Stimulated activated CD8-positive, alpha-beta memory T cell treated with anti-CD3 and anti-CD28 coated beads, Interleukin-15, amount 100 ng/mL, for 1 hour (primary cell): ENCODE measurements at regions not wholly inside any gene's neighbourhood (a gene's known extent, or its start where the extent isn't known, plus 50 kb on each side); places are given as distances from the start of the nearest gene placed in this dataset.
"Not testable (repeated sequence)": the region's sequence is repeated elsewhere in the genome, so short reads cannot be mapped to it uniquely, and the experiment has no call there.

Experiments
- DNase-seq: peaks from one replicate; pipeline ENCODE4 v3.0.0-alpha.2; 2020; ENCODE audit warnings: low read depth

DNA sequence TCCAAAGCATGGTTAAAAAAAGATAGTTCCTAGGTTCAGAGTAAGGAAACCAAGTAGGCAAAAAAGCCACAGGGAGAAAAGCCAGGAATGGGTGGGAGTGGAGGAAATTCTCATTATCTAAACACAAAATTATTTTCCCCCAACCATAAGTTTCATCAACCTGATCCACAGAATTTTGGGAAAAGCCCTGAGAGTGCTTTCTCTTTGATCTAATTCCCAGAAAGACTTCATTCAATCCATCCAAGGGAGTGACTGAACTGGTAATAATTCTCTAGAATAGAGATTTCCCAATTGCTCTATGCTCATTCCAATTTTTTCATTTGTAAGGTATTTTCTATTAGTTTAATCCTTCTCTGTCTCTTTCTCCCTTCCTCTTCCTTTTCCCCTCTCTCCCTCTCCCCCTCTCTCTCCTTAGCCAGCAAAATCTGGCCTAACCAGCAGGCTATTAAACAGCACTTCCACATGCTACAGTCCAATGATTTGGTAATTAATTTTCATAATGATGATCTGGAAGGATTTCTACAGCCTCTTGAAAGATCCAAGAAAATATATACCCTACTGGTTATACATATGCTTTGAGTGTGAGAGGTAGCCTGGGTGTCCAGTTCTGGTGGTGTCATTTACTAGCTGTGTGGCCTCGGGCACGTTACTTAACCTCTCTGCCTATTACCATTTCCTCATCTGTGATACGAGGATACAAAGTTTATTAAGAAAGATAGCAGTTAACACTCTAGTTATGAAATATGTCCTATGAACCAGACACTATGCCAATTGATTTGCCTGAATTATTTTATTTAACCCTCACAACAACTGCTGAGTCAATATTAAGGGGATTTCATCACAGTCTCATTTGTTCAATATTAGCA, 251.5 kb upstream of the RASGEF1B start:
- no peak for DNase-seq

DNA sequence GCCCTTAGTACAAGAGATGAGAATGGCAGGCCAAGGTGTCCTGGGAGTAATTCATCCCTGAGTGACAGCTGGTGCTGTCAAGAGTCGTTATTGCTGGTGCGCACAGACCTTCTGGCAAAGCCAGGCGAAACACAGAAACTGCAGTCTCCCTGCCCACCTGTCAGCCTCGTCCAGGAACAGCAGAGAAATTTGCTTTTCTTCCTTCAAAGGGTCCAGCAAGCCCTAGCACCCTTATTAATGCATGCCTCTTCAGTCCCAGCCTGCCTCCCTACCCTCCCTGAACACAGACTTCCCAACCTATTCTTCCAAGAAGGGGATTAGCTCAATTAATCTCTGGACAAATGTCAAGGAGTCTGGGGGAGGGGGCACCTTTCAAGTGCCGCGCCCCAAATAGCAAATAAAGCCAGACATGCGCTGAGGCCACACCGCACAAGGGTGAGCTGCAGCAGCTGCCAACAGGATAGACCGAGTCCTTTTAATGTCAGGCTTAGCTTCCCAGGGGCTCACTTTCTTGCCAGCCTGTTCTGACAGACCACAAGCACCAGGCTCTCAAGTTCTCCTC, 250.7 kb upstream of the RASGEF1B start:
- no peak for DNase-seq

DNA sequence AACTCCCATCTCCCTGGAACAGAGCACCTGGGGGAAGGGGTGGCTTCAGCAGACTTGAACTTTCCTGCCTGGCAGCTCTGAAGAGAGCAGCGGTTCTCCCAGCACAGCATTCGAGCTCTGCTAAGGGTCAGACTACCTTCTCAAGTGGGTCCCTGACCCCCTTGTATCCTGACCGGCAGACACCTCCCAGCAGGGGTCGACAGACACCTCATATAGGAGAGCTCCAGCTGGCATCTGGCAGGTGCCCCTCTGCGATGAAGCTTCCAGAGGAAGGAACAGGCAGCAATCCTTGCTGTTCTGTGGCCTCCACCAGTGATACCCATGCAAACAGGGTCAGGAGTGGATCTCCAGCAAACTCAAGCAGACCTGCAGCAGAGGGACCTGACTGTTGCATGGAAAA, 244.1 kb upstream of the RASGEF1B start:
- no peak for DNase-seq

DNA sequence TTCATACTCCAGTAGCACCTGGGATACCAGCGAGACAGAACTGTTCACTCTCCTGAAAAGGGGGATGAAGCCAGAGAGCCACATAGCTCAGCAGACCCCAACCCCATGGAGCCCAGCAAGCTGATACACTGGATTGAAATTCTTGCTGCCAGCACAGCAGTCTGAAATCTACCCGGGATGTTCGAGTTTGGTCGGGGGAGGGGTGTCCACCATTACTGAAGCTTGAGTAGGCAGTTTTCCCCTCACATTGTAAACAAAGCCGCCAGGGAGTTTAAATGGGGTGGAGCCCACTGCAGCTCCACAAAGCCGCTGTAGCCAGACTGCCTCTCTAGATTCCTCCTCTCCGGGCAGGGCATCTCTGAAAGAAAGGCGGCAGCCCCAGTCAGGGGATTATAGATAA, 243.7 kb upstream of the RASGEF1B start:
- DNase-seq: not testable (repeated sequence)

DNA sequence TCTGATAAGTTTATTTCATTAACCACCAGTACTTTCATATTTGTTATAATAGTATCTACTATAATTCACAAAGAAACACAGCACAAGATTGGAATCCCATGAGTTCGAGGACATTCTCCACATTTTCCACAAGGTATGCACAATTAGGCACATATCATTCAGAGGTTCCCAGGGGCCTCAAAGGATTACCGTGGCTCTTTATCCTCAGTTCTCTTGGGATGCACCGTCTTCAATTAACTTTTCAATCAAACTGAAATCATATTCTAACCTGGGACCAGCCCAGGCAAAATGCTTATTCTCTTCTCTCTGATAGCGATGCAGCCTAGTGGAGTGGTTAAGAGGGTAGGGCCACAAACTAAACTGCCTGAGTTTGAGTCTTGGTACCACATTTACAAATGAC, 242.6 kb upstream of the RASGEF1B start:
- DNase-seq: no peak

DNA sequence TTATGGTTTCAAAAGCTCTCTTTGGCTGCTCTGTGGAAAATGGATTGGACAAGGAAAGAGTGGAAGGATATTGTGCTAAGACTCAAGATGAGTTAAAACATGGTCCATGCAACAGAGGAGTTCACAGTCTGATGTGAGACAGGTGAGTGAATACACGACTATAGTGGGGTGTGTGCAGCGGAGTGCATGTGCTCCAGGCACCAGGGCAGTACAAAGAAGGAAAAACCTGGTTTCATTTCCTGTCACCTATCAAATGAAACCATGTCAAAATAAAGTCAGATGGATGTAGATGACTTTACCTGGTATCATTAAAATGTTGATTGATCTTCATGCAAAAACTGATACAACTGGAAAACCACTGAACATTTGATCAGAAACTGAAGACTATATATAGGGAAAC, 241.0 kb upstream of the RASGEF1B start:
- DNase-seq: no peak

DNA sequence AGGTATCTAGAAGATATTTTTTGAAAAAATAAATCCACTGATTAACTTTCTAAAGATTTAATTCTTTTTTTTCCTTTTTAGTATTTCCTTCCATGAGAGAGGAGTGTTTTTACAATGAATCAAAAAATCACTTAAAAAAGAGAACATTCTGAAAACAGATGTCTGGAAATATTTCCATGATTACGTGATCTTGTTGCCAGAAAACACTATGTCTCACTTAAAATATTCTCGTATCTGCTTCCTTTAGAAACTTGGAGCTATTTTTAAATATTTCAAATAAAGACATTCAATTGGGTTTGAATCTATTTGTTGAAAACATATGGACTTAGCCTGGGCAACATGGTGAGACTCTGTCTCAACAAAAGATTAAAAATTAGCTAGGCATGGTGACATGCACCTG, 232.8 kb upstream of the RASGEF1B start:
- no peak for DNase-seq

DNA sequence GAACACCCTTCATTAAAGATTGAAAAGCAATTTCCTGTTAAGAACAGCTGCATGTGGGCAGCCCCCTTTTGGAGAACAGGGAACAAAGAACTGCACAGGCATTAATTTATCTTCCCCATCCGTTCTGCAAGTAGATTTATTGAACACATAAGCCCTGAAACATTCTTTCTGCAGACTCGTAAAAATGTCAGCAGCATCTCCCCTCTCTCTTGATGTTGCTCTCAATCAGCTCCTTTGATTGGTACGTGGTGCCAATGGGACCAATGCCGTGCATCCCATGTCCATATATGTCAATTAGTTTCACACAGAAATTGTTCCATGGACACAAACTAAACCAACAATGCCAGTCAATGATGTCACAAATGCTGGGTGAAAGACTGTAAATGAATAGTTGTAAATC, 228.5 kb upstream of the RASGEF1B start:
- DNase-seq: no peak

DNA sequence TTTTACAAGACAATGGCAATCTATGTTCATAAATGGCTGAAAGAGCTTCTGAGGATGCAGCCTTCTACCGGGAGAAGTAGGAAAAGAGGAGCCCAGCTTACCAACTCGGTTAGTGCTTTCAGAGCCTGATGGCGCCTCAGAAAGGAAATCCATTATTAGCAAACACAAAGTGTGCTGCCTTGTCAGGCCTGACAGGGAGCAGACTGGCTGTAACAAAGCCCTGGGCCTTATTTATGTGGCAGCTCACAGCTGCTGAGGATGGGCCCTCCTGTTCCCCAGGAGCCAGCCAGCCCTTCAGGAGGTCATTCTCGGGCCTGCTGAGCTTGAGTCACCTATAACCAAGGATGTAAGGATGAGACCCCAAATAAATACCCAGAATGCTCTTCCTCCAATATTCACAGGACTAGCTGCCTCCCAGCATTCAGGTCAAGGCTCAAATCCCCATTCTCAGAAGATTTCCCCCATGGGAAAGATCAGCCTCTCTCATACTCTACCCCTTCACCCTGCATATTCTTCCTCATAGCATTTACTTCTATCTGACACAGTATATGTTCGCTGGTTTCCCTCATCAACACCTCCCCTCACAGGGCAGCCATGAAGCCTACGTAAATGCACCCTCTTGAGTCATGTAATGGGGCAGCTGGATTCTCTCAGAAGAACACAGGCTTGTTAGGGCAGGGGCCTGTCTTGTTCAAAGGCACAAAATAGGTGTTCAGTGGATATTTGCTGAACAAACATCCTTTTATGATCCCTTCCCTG, 227.0 kb upstream of the RASGEF1B start:
- no peak for DNase-seq

DNA sequence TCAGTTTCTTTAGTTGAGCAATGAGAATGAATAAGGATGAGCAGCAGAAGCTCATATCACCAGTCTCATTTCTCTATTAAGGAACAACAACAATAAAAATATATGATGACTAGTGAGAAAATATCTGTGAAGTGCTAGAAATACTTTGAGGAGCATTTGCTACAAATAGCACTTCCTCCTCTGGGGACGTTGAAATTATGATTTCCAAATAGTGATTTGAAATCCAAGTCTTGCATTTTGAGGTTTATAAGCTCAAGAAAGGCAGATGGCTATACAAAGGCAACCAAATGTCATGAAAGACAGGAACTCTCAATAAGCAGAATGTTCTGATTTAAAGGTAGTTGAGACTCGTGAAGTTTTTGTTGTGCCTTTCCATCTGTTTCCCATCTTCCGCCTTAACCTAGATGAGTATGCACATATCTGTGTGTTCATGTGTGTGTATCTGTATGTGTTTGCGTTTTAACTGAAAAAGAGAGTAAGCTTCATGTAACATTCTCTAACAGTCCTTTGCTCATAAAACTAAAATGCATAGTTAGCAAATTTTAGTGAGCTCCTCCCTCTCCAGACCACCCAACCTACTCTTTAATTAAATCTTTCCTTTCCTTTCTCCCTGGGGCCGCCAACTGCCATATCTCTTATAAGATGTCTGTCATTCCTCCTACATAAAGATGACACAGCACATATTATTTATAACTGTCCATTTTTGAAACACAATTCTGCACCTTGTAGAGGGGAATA, 222.6 kb upstream of the RASGEF1B start:
- no peak for DNase-seq

DNA sequence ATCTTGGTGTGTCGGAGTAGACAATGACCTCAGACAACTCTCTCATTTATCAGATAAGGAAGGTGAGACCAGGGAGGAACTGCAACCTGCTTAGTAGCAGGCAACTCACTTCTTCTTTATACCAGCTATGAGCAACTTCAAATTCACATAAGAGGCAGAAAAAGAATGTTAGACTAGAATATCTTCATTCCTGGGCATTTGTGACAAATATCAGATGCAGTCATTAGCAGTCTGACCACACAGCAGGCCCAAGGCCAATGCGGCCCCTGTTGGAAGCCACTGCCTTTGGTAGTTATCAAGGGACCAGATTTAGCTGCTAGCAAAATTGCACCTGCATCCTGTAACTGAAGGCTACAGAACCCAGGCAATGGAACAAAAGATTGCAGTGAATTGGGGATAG, 219.2 kb upstream of the RASGEF1B start:
- DNase-seq: no peak

DNA sequence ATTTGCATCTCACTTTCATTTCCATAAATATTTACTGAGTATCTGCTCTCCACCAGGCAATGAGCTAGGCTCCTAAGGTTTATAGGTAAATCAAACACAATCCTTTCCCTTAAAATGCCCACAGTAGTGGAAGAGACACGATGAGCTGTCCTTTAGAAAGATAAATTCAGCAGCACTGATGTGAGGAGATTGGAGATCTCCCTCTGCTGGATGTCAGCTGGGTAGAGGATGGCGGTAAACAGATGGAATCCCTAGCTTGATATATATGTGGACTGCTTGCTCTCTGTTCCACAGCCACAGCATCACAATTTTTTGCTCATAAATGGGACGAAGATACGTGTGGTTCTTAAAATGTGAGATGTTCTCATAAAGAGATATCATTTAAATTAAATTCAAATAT, 216.4 kb upstream of the RASGEF1B start:
- DNase-seq: no peak

DNA sequence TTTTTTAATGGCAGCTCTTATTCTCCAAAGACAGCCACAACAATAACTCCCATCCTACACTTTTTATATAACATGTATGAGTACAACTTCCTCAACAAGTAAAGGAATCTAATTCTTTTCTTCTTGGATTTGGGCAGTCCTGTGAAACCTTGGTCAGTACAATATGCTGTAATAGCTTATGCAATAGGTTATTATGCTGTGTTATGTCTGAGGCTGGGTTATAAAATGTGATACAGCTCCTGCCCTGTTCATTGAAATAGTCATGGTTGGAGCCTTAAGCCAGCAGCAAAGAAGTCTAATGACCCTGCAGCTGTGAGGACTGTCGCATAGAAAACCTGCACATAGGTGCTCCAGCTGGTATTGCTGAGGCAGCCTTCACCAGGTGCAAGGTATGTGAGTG, 215.8 kb upstream of the RASGEF1B start:
- no peak for DNase-seq

DNA sequence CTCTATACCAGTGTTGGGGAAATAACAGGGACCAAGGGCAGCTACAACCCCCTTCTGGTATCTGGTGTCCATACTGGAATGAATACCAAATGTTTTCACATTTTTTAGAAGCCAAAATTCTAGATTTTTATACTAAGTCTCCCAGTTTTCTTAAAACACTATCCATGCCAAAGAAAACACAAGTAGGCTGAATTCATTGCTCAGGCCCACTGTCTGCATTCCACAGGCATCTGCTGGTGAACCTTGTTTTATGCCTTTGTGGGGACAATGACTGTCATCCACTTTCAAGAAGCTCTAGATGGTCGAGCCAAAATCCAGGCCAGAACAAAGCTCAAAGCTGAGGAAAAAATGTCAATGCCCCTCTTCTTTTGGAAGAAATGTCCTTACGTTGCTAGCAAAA, 213.4 kb upstream of the RASGEF1B start:
- no peak for DNase-seq

DNA sequence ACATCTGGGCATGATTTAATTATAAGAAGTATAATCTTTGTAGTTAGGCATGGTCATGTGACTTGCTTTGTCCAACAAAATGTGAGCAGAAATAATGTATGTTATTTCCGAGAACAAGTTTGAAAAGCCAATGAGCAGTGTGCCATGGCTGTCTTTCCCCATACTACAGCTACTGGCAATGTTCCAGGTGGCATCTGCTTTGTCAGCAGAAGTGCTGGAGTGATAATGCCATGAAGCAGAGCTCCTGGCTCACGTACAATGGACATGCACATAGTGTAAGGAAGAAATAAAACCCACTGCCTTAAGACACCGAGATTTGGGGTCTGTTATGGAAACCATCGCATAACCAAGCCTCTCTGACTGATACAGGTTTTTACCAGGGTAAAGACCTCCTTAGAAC, 212.6 kb upstream of the RASGEF1B start:
- no peak for DNase-seq

DNA sequence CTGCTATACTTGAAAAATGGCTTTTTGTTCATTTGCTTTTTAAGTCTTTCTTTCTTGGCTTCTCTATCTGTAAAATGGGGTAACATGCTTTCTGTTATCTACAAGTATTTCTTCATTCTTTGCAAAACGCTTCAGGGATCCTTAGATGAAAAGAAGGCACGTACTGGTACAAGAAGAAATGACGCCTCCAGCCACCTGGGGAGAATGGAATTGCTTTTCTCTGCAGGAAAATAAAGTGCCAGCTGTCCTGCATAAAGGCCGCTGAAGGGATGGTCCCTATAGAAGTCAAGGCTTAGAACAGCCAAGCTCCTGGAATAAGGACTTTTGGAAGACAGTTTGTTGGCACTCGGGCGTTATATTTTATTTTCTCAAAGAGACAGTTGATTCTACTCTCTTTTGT, 210.8 kb upstream of the RASGEF1B start:
- DNase-seq: no peak

DNA sequence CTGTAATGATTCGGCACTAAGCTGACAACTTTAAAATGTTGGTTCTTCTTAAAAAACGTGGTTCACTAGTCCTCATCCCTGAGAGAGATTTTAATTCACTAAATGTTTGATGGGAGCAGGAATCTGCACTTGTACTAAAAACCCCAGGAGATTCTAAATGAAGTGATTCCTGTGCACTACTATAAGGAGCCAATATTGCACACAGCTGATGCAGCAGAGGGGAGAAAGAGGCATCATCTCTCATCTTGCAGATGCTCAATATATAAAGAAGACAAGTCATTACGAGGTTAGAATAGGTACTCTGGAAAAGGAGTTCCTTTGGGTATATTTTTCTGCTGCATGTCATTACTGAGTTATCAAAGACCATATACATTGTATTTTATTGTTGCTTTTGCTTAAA, 207.6 kb upstream of the RASGEF1B start:
- DNase-seq: no peak

DNA sequence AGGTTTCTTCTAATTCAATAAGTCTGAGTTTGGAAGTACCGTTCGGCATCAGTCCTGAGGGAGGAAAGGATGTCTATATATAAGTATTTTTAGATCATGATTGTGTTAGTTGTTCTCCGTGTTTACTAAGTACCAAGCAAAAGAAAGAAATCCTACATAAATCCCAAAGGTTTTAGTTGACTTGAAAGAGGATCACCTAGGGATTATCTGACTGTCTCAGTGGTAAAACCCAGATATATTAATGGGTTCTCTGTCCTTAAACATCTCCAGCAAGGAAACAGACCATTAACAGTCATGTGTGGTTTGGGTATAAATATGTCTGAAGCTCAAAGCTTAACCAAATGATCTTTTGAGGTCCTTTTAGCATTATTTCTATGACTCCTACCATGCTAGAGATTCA, 207.1 kb upstream of the RASGEF1B start:
- no peak for DNase-seq

DNA sequence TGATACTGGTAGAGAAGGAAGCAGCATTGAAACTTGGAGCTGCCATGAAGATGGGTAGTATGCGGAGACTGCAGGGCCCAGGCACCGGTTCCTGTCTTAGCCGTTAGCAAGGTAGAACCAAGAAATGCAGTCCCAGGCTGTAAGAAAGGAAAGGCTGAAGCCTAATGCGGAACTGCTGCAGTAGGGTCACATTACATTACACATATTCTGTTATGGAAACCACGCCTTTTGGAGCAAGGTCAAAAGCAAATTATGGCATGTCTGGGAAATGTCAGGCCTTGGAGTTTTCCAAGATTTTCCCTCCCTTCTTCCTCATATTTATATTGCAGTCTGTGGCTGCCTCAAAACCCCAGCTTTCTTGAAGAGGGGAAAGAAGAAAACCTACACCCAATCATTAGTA, 204.8 kb upstream of the RASGEF1B start:
- no peak for DNase-seq

DNA sequence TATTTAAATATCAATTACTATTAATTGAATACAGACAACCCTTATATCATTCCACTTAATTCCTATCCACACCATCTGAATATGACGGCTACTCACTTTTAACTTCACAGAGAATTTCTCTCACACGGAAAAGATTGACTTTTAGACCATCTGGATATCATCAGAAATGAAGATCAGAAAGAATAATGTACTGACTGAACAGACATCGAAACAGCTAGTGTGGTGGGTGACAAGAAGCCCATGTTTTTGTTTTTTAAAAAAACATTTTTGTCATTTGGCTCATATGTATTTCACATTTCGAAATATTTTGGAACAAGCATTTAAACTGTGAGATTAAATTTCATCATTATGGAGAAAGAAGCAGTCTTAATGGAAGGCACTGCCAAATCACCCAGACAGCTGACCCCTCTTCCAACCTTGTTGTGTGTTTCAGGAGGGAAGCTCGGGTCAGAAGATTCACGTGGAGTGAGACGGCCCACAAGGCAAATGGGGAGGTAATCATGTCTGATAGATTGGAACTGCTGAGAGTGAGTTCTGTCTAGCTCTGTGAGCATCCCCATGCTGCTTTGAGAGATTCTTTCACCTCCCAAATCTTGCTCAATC, 204.2 kb upstream of the RASGEF1B start:
- DNase-seq: no peak

DNA sequence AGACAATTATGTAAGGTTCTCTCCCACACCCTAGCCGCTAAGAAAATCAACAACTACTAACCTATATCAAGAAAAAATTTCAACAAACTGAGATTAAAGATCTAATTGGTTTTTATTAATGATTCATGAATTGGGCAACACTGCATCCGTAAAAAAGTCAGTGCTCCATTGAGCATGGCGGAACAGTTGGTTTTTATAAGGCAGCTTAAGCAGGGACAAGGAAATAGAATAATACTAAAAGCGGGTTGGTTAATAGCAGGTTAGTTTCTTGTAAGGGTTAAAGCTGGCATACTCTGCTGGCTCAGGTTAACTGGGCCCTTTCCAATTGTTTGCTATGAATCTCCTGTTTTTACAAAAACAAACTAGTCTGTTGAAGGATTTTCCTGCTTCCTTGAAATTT, 202.3 kb upstream of the RASGEF1B start:
- no peak for DNase-seq

DNA sequence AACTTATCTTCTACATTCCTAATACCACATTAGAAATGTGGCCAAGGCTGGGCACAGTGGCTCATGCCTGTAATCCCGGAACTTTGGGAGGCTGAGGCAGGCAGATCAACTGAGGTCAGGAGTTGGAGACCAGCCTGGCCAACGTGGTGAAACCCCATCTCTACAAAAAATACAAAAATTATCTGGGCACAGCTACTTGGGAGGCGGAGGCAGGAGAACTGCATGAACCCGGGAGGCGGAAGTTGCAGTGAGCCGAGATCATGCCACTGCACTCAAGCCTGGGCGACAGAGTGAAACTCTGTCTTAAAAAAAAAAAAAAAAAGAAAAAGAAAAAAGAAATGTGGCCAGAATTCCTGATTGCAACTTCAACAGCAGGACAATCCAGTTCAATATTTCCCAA, 196.6 kb upstream of the RASGEF1B start:
- not testable (repeated sequence) for DNase-seq
